ENCODE measurements at regions not wholly inside any gene's neighbourhood (a gene's known extent, or its start where the extent isn't known, plus 50 kb on each side); places are given as distances from the start of the nearest gene placed in this dataset.
A peak's percentile ranks its signal among the peaks of the same experiment; 100 is the strongest.

DNA sequence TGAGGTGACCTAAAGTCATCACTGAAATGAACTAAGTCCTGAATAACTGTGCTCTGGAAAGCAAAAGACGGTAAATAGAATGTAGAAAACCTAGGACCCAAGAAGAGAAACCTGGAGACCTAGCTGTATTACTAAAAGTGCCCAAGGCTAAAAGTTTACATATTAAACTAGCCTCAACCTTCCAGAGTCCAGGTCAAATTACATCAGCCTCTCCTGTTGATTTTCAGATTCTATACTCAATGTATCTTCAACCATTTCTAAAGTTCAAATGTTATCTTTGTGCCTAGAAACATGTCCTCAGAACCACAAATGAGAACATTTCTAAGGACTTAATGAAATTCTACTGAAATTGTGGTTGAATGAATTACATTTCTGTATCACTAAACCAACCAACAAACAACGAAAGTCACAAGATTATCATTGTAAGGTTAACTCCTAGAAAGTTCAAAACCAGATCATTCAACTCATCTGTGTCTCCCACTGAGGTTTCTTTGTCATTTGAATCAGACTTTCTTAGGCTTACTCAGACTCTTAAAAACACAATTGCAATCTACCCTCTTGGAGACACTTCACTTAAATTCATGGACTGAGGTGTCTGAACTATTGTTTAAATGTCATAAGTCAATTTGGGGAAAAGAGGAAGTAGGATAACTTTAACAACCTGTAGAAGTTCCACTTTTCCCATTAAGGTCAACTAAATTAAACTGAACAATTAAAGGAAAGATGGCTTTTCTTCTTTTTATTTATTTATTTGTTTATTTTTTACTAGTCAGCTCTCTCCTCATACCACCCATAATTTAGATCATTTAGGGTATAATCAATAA lies 207.7 kb downstream of the BARHL2 start:
- TF ChIP-seq, protein P1, sequence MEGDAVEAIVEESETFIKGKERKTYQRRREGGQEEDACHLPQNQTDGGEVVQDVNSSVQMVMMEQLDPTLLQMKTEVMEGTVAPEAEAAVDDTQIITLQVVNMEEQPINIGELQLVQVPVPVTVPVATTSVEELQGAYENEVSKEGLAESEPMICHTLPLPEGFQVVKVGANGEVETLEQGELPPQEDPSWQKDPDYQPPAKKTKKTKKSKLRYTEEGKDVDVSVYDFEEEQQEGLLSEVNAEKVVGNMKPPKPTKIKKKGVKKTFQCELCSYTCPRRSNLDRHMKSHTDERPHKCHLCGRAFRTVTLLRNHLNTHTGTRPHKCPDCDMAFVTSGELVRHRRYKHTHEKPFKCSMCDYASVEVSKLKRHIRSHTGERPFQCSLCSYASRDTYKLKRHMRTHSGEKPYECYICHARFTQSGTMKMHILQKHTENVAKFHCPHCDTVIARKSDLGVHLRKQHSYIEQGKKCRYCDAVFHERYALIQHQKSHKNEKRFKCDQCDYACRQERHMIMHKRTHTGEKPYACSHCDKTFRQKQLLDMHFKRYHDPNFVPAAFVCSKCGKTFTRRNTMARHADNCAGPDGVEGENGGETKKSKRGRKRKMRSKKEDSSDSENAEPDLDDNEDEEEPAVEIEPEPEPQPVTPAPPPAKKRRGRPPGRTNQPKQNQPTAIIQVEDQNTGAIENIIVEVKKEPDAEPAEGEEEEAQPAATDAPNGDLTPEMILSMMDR (IDR thresholded peaks at IDR 0.05; ENCODE audit: poor library complexity), result no peak
- TF ChIP-seq EZH2phosphoT487 (IDR thresholded peaks at IDR 0.05; ENCODE audit: low read depth, severe bottlenecking, unreplicated experiment), result no peak
- no peak for TF ChIP-seq EZH2 (IDR thresholded peaks at IDR 0.05; ENCODE audit: borderline replicate concordance)
- Histone ChIP-seq H3K9me2 (replicated peaks; ENCODE audit: insufficient read depth) (no peaks in the 10 kb centered on the region), H3K9me3 (ENCODE audit: low read depth) (no peaks in the 10 kb centered on the region), H3K36me3 (replicated peaks; ENCODE audit: insufficient read depth, low read depth) (no peaks in the 10 kb centered on the region), H3K4me1 (ENCODE audit: insufficient read depth) (peaks cover 9% of the 10 kb centered on the region), H3K4me3 (no peak overlapping the region), H4K20me1 (ENCODE audit: insufficient read depth, poor library complexity, severe bottlenecking) (no peaks in the 10 kb centered on the region), H3K79me2 (no peaks in the 10 kb centered on the region), H3K4me2 (peak overlapping the region; percentile 33), H2AFZ (no peak overlapping the region), H3K27me3 (no peaks in the 10 kb centered on the region), H3K27ac (peak overlapping the region; percentile 52)
- WGBS (ENCODE audit: low lambda C conversion rate, missing lambda C conversion rate), result 56% methylated on average over 2 of the region's 2 CpGs
- DNase-seq (ENCODE audit: low spot score), result no peak

DNA sequence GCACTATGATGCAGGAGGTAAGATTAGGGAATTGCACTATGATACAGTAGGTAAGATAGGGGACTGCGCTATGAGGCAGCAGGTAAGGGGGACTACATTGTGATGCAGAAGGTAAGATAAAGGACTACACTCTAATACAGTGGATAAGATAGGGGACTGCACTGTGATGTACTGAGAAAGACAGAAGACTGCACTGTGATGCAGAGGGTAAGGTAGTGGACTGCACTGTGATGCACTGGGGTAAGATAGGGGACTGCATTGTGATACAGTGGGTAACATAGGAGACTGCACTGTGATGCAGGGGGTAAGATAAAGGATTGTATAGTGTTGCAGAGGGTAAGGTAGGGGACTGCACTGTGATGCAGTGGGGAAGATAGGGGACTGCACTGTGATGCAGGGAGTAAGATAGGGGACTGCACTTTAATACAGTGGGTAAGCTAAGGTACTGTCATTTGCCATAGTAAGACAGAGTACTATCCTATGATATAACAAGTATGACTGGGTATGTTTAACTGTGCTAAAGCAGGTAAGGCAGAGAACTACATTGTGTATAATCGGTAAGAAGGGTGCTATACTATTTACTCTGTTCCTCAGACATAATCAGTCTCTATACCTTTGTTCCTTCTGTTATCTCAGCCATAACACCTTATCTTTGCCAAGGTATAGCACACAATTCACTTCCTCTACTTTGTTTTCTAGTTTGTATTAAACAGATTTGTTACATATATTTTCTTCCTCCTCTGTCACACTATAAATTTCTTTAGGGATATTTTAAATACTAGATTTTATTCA lies 208.5 kb downstream of the BARHL2 start:
- Histone ChIP-seq H3K36me3 (replicated peaks; ENCODE audit: insufficient read depth, low read depth) (no peaks in the 10 kb centered on the region), H3K27ac (peak overlapping the region; percentile 52), H3K4me1 (ENCODE audit: insufficient read depth) (peaks cover 9% of the 10 kb centered on the region), H3K4me2 (peak overlapping the region; percentile 33), H3K27me3 (no peaks in the 10 kb centered on the region), H2AFZ (no peak overlapping the region), H3K4me3 (no peak overlapping the region), H3K9me2 (replicated peaks; ENCODE audit: insufficient read depth) (no peaks in the 10 kb centered on the region), H4K20me1 (ENCODE audit: insufficient read depth, poor library complexity, severe bottlenecking) (no peaks in the 10 kb centered on the region), H3K9me3 (ENCODE audit: low read depth) (no peaks in the 10 kb centered on the region), H3K79me2 (no peaks in the 10 kb centered on the region)
- TF ChIP-seq EZH2phosphoT487 (IDR thresholded peaks at IDR 0.05; ENCODE audit: low read depth, severe bottlenecking, unreplicated experiment) (no peak), EZH2 (IDR thresholded peaks at IDR 0.05; ENCODE audit: borderline replicate concordance) (no peak)
- TF ChIP-seq, protein P1 (IDR thresholded peaks at IDR 0.05; ENCODE audit: poor library complexity), result no peak
- 67% methylated on average over 2 of the region's 2 CpGs for WGBS (ENCODE audit: low lambda C conversion rate, missing lambda C conversion rate)
- DNase-seq (ENCODE audit: low spot score), result no peak

DNA sequence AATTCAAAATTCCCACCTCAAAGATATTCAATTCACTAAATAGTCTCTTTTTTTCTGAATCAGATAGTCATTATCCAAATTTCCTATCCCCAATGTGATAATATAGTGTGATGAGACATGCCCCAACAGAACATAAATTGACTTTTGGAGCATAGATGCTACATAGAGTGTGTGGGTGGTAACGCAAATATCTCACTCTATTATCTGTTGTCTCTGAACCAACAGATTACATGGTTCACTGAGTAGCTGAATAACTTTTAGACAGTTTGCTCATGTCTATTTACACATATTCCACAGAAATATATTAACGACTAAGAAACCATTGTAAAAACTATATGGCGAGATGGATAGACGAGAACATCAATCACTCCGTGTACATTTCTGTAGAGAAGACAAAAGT lies 209.9 kb downstream of the BARHL2 start:
- Histone ChIP-seq H3K27me3 (no peaks in the 10 kb centered on the region), H4K20me1 (ENCODE audit: insufficient read depth, poor library complexity, severe bottlenecking) (no peaks in the 10 kb centered on the region), H3K36me3 (replicated peaks; ENCODE audit: insufficient read depth, low read depth) (no peaks in the 10 kb centered on the region), H3K4me2 (no peak overlapping the region), H3K79me2 (no peaks in the 10 kb centered on the region), H3K9me2 (replicated peaks; ENCODE audit: insufficient read depth) (no peaks in the 10 kb centered on the region), H3K4me3 (no peak overlapping the region), H2AFZ (no peak overlapping the region), H3K27ac (no peak overlapping the region), H3K9me3 (ENCODE audit: low read depth) (no peaks in the 10 kb centered on the region), H3K4me1 (ENCODE audit: insufficient read depth) (peaks cover 9% of the 10 kb centered on the region)
- no peak for TF ChIP-seq EZH2 (IDR thresholded peaks at IDR 0.05; ENCODE audit: borderline replicate concordance)
- 64% methylated on average over 5 of the region's 5 CpGs for WGBS (ENCODE audit: low lambda C conversion rate, missing lambda C conversion rate)
- DNase-seq (ENCODE audit: low spot score), result no peak

GRCh38 chr1:90505806-90506205 lies 211.3 kb downstream of the BARHL2 start:
- Histone ChIP-seq H3K4me3 (no peak overlapping the region), H3K4me2 (no peak overlapping the region), H3K36me3 (replicated peaks; ENCODE audit: insufficient read depth, low read depth) (no peaks in the 10 kb centered on the region), H3K79me2 (no peaks in the 10 kb centered on the region), H3K27me3 (no peaks in the 10 kb centered on the region), H3K27ac (no peak overlapping the region), H3K4me1 (ENCODE audit: insufficient read depth) (peaks cover 9% of the 10 kb centered on the region), H3K9me2 (replicated peaks; ENCODE audit: insufficient read depth) (no peaks in the 10 kb centered on the region), H3K9me3 (ENCODE audit: low read depth) (no peaks in the 10 kb centered on the region), H2AFZ (no peak overlapping the region), H4K20me1 (ENCODE audit: insufficient read depth, poor library complexity, severe bottlenecking) (no peaks in the 10 kb centered on the region)
- TF ChIP-seq EZH2 (IDR thresholded peaks at IDR 0.05; ENCODE audit: borderline replicate concordance) (no peak), EZH2phosphoT487 (IDR thresholded peaks at IDR 0.05; ENCODE audit: low read depth, severe bottlenecking, unreplicated experiment) (no peak)
- TF ChIP-seq, protein P1 (IDR thresholded peaks at IDR 0.05; ENCODE audit: poor library complexity), result no peak
- 100% methylated on average over 2 of the region's 2 CpGs for WGBS (ENCODE audit: low lambda C conversion rate, missing lambda C conversion rate)
- DNase-seq (ENCODE audit: low spot score), result no peak
